Psoas muscle (tissue), 7 donors: ENCODE measurements at regions not wholly inside any gene's neighbourhood (a gene's known extent, or its start where the extent isn't known, plus 50 kb on each side); places are given as distances from the start of the nearest gene placed in this dataset.
"Not testable (repeated sequence)": the region's sequence is repeated elsewhere in the genome, so short reads cannot be mapped to it uniquely, and the experiment has no call there.

Experiments
- ATAC-seq, 4 donors: fragments of 200-7000 bp; cut with Tn5 transposase; one replicate each; pipeline ENCODE4 v1.9.1; 2020; ENCODE audit warnings: moderate library complexity in 3 of 4, mild to moderate bottlenecking in 2 of 4
- DNase-seq, 2 donors: peaks; one replicate each; pipeline ENCODE4 v3.0.0-alpha.2; 2020
- H3K27ac ChIP-seq: fragments of 200-600 bp; one replicate; pipeline ENCODE4 v1.8.0; 2022
- H3K27me3 ChIP-seq, 3 donors: fragments of 200-600 bp in 1 of 3; one replicate each; pipeline versions ENCODE4 v1.6.1 to v1.8.0; 2013 to 2022; ENCODE audit warnings: low read length in 2 of 3, mild to moderate bottlenecking in 2 of 3, moderate library complexity in 1 of 3; ENCODE audit not compliant: insufficient read depth in 3 of 3
- H3K36me3 ChIP-seq, 2 donors: fragments of 200-600 bp in 1 of 2; one replicate each; pipeline versions ENCODE4 v1.6.1 to v1.8.0; 2013 to 2022; ENCODE audit warnings: low read depth in 1 of 2, mild to moderate bottlenecking in 1 of 2, moderate library complexity in 1 of 2; ENCODE audit not compliant: insufficient read depth in 1 of 2
- H3K4me1 ChIP-seq: fragments of 200-600 bp; one replicate; pipeline ENCODE4 v1.8.0; 2022
- H3K4me3 ChIP-seq: fragments of 200-600 bp; one replicate; pipeline ENCODE4 v1.8.0; 2022; ENCODE audit warnings: mild to moderate bottlenecking
- H3K9me3 ChIP-seq: fragments of 200-600 bp; one replicate; pipeline ENCODE4 v1.8.0; 2022
- WGBS, 3 donors: extraction: QIAGEN DNeasy Blood & Tissue Kit; methylation state at CpG; one replicate each; pipeline versions ENCODE4 v1.1.6 to v1.1.7; 2013; 5-methylcytosine and 5-hydroxymethylcytosine counted together
- intact Hi-C, 2 donors: fragments of 100-400 bp; cut with DNase I; formaldehyde crosslinking; loops; one replicate each; pipeline versions ENCODE4 v1.11.0 to v1.14.2; 2022
- TF ChIP-seq, protein P1 (sequence below): fragments of 200-600 bp; IDR thresholded peaks from one replicate; pipeline ENCODE4 v1.8.0; 2022; ENCODE audit warnings: antibody characterized with exemption
- donor health status: healthy with polysubstance abuse.
- donor health status: DM: no; HTN: no; CAD: no; lungs with moderate emphysema.
- donor health status: Bipolar disorder and iron deficiency.
- donor health status: healthy.
- donor health status: DM: yes; HTN: yes; CAD: no.
- donor health status: DM: no; HTN: no; CAD: no.
- donor health status: DM: yes; HTN: yes; CAD: no.

DNA sequence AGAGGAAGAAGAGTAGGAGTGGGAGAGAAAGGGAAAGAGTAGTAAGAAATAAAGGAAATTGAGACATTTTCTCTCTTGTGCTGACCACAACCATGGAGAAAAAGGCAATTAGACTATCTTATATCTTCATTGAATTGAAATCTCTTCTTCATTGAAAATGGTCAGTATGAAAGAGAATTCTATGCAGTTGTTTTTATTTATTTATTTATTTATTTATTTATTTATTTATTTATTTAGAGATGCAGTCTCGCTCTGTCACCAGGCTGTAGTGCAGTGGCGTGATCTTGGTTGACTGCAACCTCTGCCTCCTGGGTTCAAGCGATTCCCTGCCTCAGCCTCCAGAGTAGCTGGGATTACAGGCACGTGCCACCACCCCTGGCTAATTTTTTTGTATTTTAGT is 447.1 kb downstream of the PTPRC start:
- Histone ChIP-seq H3K4me1 (no peaks in the 10 kb centered on the region), H3K9me3 (no peaks in the 10 kb centered on the region), H3K27me3 (no peaks in the 10 kb centered on the region), H3K4me3 (no peak overlapping the region), H3K36me3 (no peaks in the 10 kb centered on the region), H3K27ac (no peak overlapping the region)
- intact Hi-C loops, result no loop called here
- no peak for ATAC-seq
- WGBS, 3 donors, result 95 to 96% (median 95%) methylated on average over 4 of the region's 4 CpGs
- no peak for DNase-seq
- TF ChIP-seq, protein P1, sequence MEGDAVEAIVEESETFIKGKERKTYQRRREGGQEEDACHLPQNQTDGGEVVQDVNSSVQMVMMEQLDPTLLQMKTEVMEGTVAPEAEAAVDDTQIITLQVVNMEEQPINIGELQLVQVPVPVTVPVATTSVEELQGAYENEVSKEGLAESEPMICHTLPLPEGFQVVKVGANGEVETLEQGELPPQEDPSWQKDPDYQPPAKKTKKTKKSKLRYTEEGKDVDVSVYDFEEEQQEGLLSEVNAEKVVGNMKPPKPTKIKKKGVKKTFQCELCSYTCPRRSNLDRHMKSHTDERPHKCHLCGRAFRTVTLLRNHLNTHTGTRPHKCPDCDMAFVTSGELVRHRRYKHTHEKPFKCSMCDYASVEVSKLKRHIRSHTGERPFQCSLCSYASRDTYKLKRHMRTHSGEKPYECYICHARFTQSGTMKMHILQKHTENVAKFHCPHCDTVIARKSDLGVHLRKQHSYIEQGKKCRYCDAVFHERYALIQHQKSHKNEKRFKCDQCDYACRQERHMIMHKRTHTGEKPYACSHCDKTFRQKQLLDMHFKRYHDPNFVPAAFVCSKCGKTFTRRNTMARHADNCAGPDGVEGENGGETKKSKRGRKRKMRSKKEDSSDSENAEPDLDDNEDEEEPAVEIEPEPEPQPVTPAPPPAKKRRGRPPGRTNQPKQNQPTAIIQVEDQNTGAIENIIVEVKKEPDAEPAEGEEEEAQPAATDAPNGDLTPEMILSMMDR, result no peak

DNA sequence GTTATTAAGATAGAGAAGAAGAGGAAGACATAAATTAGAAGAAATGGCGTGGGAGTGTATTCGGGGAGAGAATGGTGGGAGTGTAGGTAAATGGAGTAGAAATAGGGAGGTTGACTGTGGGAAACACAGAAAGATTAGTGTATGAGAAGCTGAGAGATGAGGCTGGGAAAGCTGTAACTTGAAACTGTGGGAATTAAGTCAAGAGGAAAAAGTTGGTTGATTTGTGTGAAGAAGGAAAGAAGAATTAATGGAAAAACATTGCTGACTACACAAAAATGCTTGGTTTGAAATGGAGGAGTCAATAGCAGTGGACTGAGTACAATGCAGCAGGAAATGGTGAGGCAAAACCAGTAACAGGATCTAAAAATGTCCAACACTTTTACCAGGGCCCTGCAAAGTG is 448.3 kb downstream of the PTPRC start:
- Histone ChIP-seq H3K36me3 (no peaks in the 10 kb centered on the region), H3K27me3 (no peaks in the 10 kb centered on the region), H3K27ac (no peak overlapping the region), H3K4me3 (no peak overlapping the region), H3K4me1 (no peaks in the 10 kb centered on the region), H3K9me3 (no peaks in the 10 kb centered on the region)
- DNase-seq (no peak), ATAC-seq (no peak)
- 62 to 79% (median 71%) methylated on average over 2 of the region's 2 CpGs for WGBS, 3 donors
- TF ChIP-seq, protein P1, result no peak
- intact Hi-C loops, result no loop called here

- WGBS, 3 donors, result 57 to 63% (median 58%) methylated on average over 3 of the region's 3 CpGs
- Histone ChIP-seq H3K36me3 (no peaks in the 10 kb centered on the region), H3K9me3 (no peaks in the 10 kb centered on the region), H3K27ac (no peak overlapping the region), H3K4me3 (no peak overlapping the region), H3K27me3 (no peaks in the 10 kb centered on the region), H3K4me1 (no peaks in the 10 kb centered on the region)
- intact Hi-C loops, result loop anchor here in 1 of 2 donors (1.0 kb wide), 1 partner anchor 36 kb away; no protein-coding TSS in a partner anchor
- TF ChIP-seq, protein P1, result no peak
- ATAC-seq, result no peak
- no peak for DNase-seq
Measured at GRCh38 chr1:199089393-199090122, 450.7 kb downstream of the PTPRC start.

- H3K9me3 ChIP-seq, H3K4me3 ChIP-seq, DNase-seq, H3K4me1 ChIP-seq, ATAC-seq, H3K36me3 ChIP-seq, intact Hi-C loops, H3K27me3 ChIP-seq, H3K27ac ChIP-seq: not testable (repeated sequence)
- 36 to 67% (median 39%) methylated on average over 1 of the region's 1 CpG for WGBS, 3 donors
Measured at GRCh38 chr1:199095628-199096027, 456.8 kb downstream of the PTPRC start.

DNA sequence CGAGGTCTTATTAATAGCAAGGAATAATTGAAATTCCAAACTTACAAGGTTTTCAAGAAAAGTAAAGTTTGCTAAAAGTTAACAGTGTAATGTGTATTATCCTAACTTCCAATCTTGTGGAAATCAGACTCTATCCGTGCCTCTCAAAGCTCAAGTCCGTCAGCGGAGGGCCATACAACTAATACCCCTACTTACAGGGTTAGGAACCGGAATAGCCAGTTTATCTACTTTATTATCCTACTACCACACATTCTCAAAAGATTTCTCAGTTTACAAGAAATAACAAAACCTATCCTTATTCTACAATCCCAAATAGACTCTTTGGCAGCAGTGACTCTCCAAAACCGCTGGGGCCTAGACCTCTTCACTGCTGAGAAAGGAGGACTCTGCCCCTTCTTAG is 457.8 kb downstream of the PTPRC start:
- DNase-seq (no peak), ATAC-seq (no peak)
- intact Hi-C loops, result no loop called here
- Histone ChIP-seq H3K27ac (no peak overlapping the region), H3K4me3 (no peak overlapping the region), H3K9me3 (no peaks in the 10 kb centered on the region), H3K36me3 (no peaks in the 10 kb centered on the region), H3K4me1 (no peaks in the 10 kb centered on the region), H3K27me3 (no peaks in the 10 kb centered on the region)
- WGBS, 3 donors, result 87 to 89% (median 88%) methylated on average over 6 of the region's 6 CpGs
- TF ChIP-seq, protein P1, result no peak
